SK-N-MC (cell line): ENCODE measurements at regions not wholly inside any gene's neighbourhood (a gene's known extent, or its start where the extent isn't known, plus 50 kb on each side); places are given as distances from the start of the nearest gene placed in this dataset.

Source experiments
- EZH2 ChIP-seq: fragments of 200-600 bp; sonication (generic); IDR thresholded peaks from one replicate; pipeline ENCODE4 v1.6.1; 2017; ENCODE audit warnings: antibody characterized with exemption
- POLR2AphosphoS5 ChIP-seq: IDR thresholded peaks from 2 replicates; pipeline ENCODE4 v1.6.1; 2012; ENCODE audit warnings: mild to moderate bottlenecking, low read depth, low read length, borderline replicate concordance

DNA sequence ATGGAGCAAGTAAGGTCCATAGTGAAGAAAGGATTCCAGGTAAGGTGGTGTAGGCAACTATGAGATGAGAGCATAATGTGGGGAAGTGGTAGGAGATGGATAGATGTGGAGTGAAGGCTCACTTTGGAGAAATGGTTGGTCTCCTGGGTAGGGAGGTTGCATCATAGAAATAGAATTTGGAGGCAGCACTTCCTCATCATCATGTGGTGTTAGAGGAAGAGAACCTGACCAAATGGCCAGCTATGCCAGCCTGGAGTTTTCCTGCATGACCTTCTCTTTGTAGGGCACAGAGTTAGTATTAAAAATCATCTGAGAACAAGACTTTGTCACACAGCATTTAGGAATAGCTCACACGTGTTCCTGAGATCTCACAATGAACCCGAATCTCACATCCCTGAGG lies 126.7 kb upstream of the CXCL12 start:
- TF ChIP-seq POLR2AphosphoS5: no peak
- no peak for TF ChIP-seq EZH2
